ENCODE measurements at regions not wholly inside any gene's neighbourhood (a gene's known extent, or its start where the extent isn't known, plus 50 kb on each side); places are given as distances from the start of the nearest gene placed in this dataset.

GRCh38 chr6:98382246-98382645 lies 452.1 kb upstream of the POU3F2 start:
- TF ChIP-seq CTCF (IDR thresholded peaks at IDR 0.05) (no peak), EZH2 (IDR thresholded peaks at IDR 0.05) (no peak)

Data from neural progenitor cell (in vitro differentiated cells).